ENCODE measurements at regions not wholly inside any gene's neighbourhood (a gene's known extent, or its start where the extent isn't known, plus 50 kb on each side); places are given as distances from the start of the nearest gene placed in this dataset.

- DNase-seq (ENCODE audit: low read depth in 3 of 3), result no peak
Observed at GRCh38 chr6:91407706-91408105, 820.8 kb upstream of the MAP3K7 start.

- no peak for DNase-seq (ENCODE audit: low read depth in 3 of 3)
Observed at GRCh38 chr6:91392951-91393350, 806.1 kb upstream of the MAP3K7 start.

- DNase-seq (ENCODE audit: low read depth in 3 of 3), result no peak
Observed at GRCh38 chr6:91387290-91388059, 800.6 kb upstream of the MAP3K7 start.

GRCh38 chr6:91386204-91386603, 799.3 kb upstream of the MAP3K7 start:
- DNase-seq (ENCODE audit: low read depth in 3 of 3), result no peak

- DNase-seq (ENCODE audit: low read depth in 3 of 3), result no peak
Observed at GRCh38 chr6:91383207-91383606, 796.3 kb upstream of the MAP3K7 start.

GRCh38 chr6:91376686-91377085, 789.8 kb upstream of the MAP3K7 start:
- no peak for DNase-seq (ENCODE audit: low read depth in 3 of 3)

- no peak for DNase-seq (ENCODE audit: low read depth in 3 of 3)
Observed at GRCh38 chr6:91366781-91367180, 779.9 kb upstream of the MAP3K7 start.

- DNase-seq (ENCODE audit: low read depth in 3 of 3), result no peak
Observed at GRCh38 chr6:91358986-91359385, 772.1 kb upstream of the MAP3K7 start.

- no peak for DNase-seq (ENCODE audit: low read depth in 3 of 3)
Observed at GRCh38 chr6:91352878-91353277, 766.0 kb upstream of the MAP3K7 start.

GRCh38 chr6:91352321-91352720, 765.4 kb upstream of the MAP3K7 start:
- no peak for DNase-seq (ENCODE audit: low read depth in 3 of 3)

GRCh38 chr6:91350146-91350908, 763.5 kb upstream of the MAP3K7 start:
- DNase-seq (ENCODE audit: low read depth in 3 of 3), result no peak

GRCh38 chr6:91341473-91341872, 754.6 kb upstream of the MAP3K7 start:
- no peak for DNase-seq (ENCODE audit: low read depth in 3 of 3)

GRCh38 chr6:91340896-91341395, 754.1 kb upstream of the MAP3K7 start:
- DNase-seq (ENCODE audit: low read depth in 3 of 3), result no peak

GRCh38 chr6:91337967-91338366, 751.1 kb upstream of the MAP3K7 start:
- DNase-seq (ENCODE audit: low read depth in 3 of 3), result no peak

- DNase-seq (ENCODE audit: low read depth in 3 of 3), result no peak
Observed at GRCh38 chr6:91330896-91331295, 744.0 kb upstream of the MAP3K7 start.

GRCh38 chr6:91328241-91328640, 741.4 kb upstream of the MAP3K7 start:
- no peak for DNase-seq (ENCODE audit: low read depth in 3 of 3)

GRCh38 chr6:91324711-91325110, 737.8 kb upstream of the MAP3K7 start:
- no peak for DNase-seq (ENCODE audit: low read depth in 3 of 3)

- DNase-seq (ENCODE audit: low read depth in 3 of 3), result no peak
Observed at GRCh38 chr6:91317984-91318383, 731.1 kb upstream of the MAP3K7 start.

GRCh38 chr6:91317247-91317835, 730.5 kb upstream of the MAP3K7 start:
- DNase-seq (ENCODE audit: low read depth in 3 of 3), result no peak

GRCh38 chr6:91310178-91310577, 723.3 kb upstream of the MAP3K7 start:
- no peak for DNase-seq (ENCODE audit: low read depth in 3 of 3)

- DNase-seq (ENCODE audit: low read depth in 3 of 3), result no peak
Observed at GRCh38 chr6:91305755-91306154, 718.9 kb upstream of the MAP3K7 start.

GRCh38 chr6:91304521-91304920, 717.6 kb upstream of the MAP3K7 start:
- no peak for DNase-seq (ENCODE audit: low read depth in 3 of 3)

GRCh38 chr6:91303326-91303725, 716.5 kb upstream of the MAP3K7 start:
- DNase-seq (ENCODE audit: low read depth in 3 of 3), result no peak
